Activated CD4-positive, alpha-beta memory T cell treated with anti-CD3 and anti-CD28 coated beads, Interleukin-2, amount 10 ng/mL, durations not matched to agents 7 days and 5 days (primary cell): ENCODE measurements at regions not wholly inside any gene's neighbourhood (a gene's known extent, or its start where the extent isn't known, plus 50 kb on each side); places are given as distances from the start of the nearest gene placed in this dataset.

ENCODE experiments used
- CTCF ChIA-PET: fragments of 350-600 bp; sonication (Branson Sonifier 250); formaldehyde crosslinking; loops from one replicate; lab custom pipeline; 2021; ENCODE audit warnings: antibody characterized with exemption, inconsistent platforms; lab: Charles Lee
- POLR2A ChIA-PET: fragments of 350-600 bp; sonication (Branson Sonifier 250); formaldehyde crosslinking; loops from one replicate; lab custom pipeline; 2021; ENCODE audit warnings: antibody characterized with exemption; lab: Charles Lee
- DNase-seq: peaks from one replicate; pipeline ENCODE4 v3.0.0-alpha.2; 2020
- H3K27ac Mint-ChIP-seq: one replicate; pipeline ENCODE4 v1.8.0; 2021; ENCODE audit warnings: mild to moderate bottlenecking, mixed read lengths
- H3K27me3 Mint-ChIP-seq: one replicate; pipeline ENCODE4 v1.8.0; 2021; ENCODE audit warnings: mixed read lengths
- H3K36me3 Mint-ChIP-seq: one replicate; pipeline ENCODE4 v1.8.0; 2021; ENCODE audit warnings: low read depth, mixed read lengths
- H3K4me1 Mint-ChIP-seq: one replicate; pipeline ENCODE4 v1.8.0; 2021; ENCODE audit warnings: mixed read lengths
- H3K4me3 Mint-ChIP-seq: one replicate; pipeline ENCODE4 v1.8.0; 2021; ENCODE audit warnings: mild to moderate bottlenecking, mixed read lengths
- H3K9me3 Mint-ChIP-seq: one replicate; pipeline ENCODE4 v1.8.0; 2021; ENCODE audit warnings: mixed read lengths

GRCh38 chr18:22848615-22849014 lies 84.5 kb upstream of the RBBP8 start:
- POLR2A ChIA-PET: no interaction called here
- H3K27me3 Mint-ChIP-seq: peaks cover 37% of the 10 kb centered on the region
- H3K9me3 Mint-ChIP-seq: no peaks in the 10 kb centered on the region
- CTCF ChIA-PET: interaction anchor here (1.2 kb wide), 1 partner anchor 135 kb away, joined by 4 read pairs; no protein-coding TSS in a partner anchor
- H3K4me1 Mint-ChIP-seq: peaks cover 2% of the 10 kb centered on the region
- no peak overlapping the region for H3K27ac Mint-ChIP-seq
- H3K4me3 Mint-ChIP-seq: no peak overlapping the region
- H3K36me3 Mint-ChIP-seq: no peaks in the 10 kb centered on the region
- DNase-seq: no peak

- no peak for DNase-seq
- Mint-ChIP-seq H3K4me3 (no peak overlapping the region), H3K4me1 (no peaks in the 10 kb centered on the region), H3K27me3 (peaks cover 54% of the 10 kb centered on the region), H3K36me3 (no peaks in the 10 kb centered on the region), H3K27ac (no peak overlapping the region), H3K9me3 (no peaks in the 10 kb centered on the region)
- ChIA-PET POLR2A (no interaction called here), CTCF (no interaction called here)
Observed at GRCh38 chr18:22856870-22857269, 76.3 kb upstream of the RBBP8 start.

GRCh38 chr18:22858121-22858520 lies 75.0 kb upstream of the RBBP8 start:
- Mint-ChIP-seq H3K36me3 (no peaks in the 10 kb centered on the region), H3K4me3 (no peak overlapping the region), H3K27me3 (peaks cover 48% of the 10 kb centered on the region), H3K4me1 (no peaks in the 10 kb centered on the region), H3K27ac (no peak overlapping the region), H3K9me3 (no peaks in the 10 kb centered on the region)
- DNase-seq: no peak
- POLR2A ChIA-PET: no interaction called here
- CTCF ChIA-PET: no interaction called here

GRCh38 chr18:22860807-22861206 lies 72.3 kb upstream of the RBBP8 start:
- Mint-ChIP-seq H3K27ac (no peak overlapping the region), H3K27me3 (peaks cover 57% of the 10 kb centered on the region), H3K4me3 (no peak overlapping the region), H3K9me3 (no peaks in the 10 kb centered on the region), H3K36me3 (no peaks in the 10 kb centered on the region), H3K4me1 (no peaks in the 10 kb centered on the region)
- CTCF ChIA-PET: no interaction called here
- POLR2A ChIA-PET: no interaction called here
- no peak for DNase-seq

GRCh38 chr18:22865354-22866116 lies 67.6 kb upstream of the RBBP8 start:
- CTCF ChIA-PET: no interaction called here
- POLR2A ChIA-PET: no interaction called here
- H3K27me3 Mint-ChIP-seq: peaks cover 45% of the 10 kb centered on the region
- H3K4me1 Mint-ChIP-seq: no peaks in the 10 kb centered on the region
- H3K27ac Mint-ChIP-seq: no peak overlapping the region
- no peaks in the 10 kb centered on the region for H3K36me3 Mint-ChIP-seq
- no peaks in the 10 kb centered on the region for H3K9me3 Mint-ChIP-seq
- no peak overlapping the region for H3K4me3 Mint-ChIP-seq
- no peak for DNase-seq

- CTCF ChIA-PET: interaction anchor here (0.6 kb wide), 1 partner anchor 1274 kb away, joined by 3 read pairs; no protein-coding TSS in a partner anchor
- no peak for DNase-seq
- POLR2A ChIA-PET: no interaction called here
- H3K4me3 Mint-ChIP-seq: no peak overlapping the region
- H3K9me3 Mint-ChIP-seq: no peaks in the 10 kb centered on the region
- H3K36me3 Mint-ChIP-seq: no peaks in the 10 kb centered on the region
- peaks cover 31% of the 10 kb centered on the region for H3K27me3 Mint-ChIP-seq
- no peak overlapping the region for H3K27ac Mint-ChIP-seq
- peaks cover 7% of the 10 kb centered on the region for H3K4me1 Mint-ChIP-seq
Observed at GRCh38 chr18:22868831-22869230, 64.3 kb upstream of the RBBP8 start.

DNA sequence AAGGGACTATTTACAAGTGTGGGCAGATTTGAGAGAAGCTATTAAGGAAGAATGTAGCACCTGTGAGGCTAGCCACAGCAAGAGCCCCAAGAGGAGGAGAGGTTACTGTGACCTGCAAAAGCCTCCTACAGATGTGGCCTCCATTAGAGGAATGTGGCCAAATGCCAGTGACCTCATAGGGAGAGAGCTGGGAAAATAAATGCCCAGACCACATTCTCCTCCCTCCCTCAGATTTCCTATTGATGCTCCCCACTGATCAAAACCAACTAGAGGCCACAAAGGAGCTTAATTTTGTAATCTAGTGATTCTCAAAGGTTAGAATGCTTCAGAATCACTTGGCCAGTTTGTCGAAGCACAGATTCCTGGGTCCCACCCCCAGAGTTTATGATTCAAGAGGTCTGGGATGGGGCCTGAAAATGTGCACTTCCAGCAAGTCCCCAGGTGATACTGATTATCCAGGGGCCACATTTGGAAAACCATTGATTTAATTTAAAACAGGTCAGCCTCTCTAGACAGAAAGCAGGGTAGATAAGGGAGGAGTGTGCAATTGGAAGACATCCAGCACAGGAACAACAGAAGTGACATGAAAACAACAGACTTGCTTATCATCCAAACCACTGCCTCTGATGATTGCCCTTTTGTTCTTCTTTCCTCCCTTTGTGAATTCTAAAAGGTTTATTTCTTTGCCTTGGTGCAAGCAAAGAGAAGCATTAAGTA lies 61.2 kb upstream of the RBBP8 start:
- Mint-ChIP-seq H3K9me3 (no peaks in the 10 kb centered on the region), H3K4me1 (peaks cover 7% of the 10 kb centered on the region), H3K4me3 (no peak overlapping the region), H3K27ac (no peak overlapping the region), H3K36me3 (no peaks in the 10 kb centered on the region), H3K27me3 (peaks cover 8% of the 10 kb centered on the region)
- POLR2A ChIA-PET: no interaction called here
- no peak for DNase-seq
- CTCF ChIA-PET: no interaction called here

DNA sequence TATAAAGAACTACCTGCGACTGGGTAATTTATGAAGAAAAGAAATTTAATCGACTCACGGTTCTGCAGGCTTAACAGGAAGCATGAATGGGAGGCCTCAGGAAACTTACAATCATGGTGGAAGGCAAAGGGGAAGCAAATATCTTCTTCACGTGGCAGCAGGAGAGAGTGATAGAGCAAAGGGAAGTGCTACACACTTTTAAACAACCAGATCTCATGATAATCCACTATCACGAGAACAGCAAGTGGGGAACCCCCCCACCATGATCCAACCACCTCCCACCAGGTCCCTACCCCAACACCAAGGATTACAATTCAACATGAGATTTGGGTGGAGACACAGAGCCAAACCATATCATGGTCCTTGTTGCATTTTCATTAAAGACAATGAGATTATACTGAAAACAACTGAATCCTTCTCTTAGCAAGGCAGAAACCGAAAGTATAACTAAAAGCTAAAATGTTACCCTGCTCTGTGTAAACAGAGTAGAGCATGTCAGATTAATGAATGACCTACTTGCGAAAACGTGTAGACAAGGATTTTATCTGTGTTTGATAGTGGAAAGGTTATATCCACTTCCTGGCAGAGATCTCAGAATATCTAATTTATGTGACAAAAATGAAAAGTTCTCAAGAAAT lies 60.1 kb upstream of the RBBP8 start:
- ChIA-PET POLR2A (no interaction called here), CTCF (no interaction called here)
- Mint-ChIP-seq H3K36me3 (no peaks in the 10 kb centered on the region), H3K4me1 (peaks cover 7% of the 10 kb centered on the region), H3K27ac (no peak overlapping the region), H3K4me3 (peak overlapping the region; percentile 3), H3K9me3 (no peaks in the 10 kb centered on the region), H3K27me3 (peaks cover 4% of the 10 kb centered on the region)
- DNase-seq: no peak

GRCh38 chr18:22879293-22879692 lies 53.8 kb upstream of the RBBP8 start:
- ChIA-PET CTCF (no interaction called here), POLR2A (no interaction called here)

GRCh38 chr18:22882084-22882483 lies 51.0 kb upstream of the RBBP8 start:
- Mint-ChIP-seq H3K36me3 (no peaks in the 10 kb centered on the region), H3K27me3 (peaks cover 19% of the 10 kb centered on the region), H3K9me3 (no peaks in the 10 kb centered on the region), H3K4me3 (no peak overlapping the region), H3K27ac (no peak overlapping the region), H3K4me1 (no peaks in the 10 kb centered on the region)
- ChIA-PET CTCF (interaction anchor here (0.6 kb wide), 1 partner anchor 1322 kb away, joined by 3 read pairs; no protein-coding TSS in a partner anchor), POLR2A (no interaction called here)
- no peak for DNase-seq

More at GRCh38 chr18:22879293-22879692, 53.8 kb upstream of the RBBP8 start:
- H3K9me3 Mint-ChIP-seq: no peaks in the 10 kb centered on the region
- no peak for DNase-seq
- H3K36me3 Mint-ChIP-seq: no peaks in the 10 kb centered on the region
- H3K4me1 Mint-ChIP-seq: no peaks in the 10 kb centered on the region
- peaks cover 13% of the 10 kb centered on the region for H3K27me3 Mint-ChIP-seq
- no peak overlapping the region for H3K27ac Mint-ChIP-seq
- no peak overlapping the region for H3K4me3 Mint-ChIP-seq

DNA sequence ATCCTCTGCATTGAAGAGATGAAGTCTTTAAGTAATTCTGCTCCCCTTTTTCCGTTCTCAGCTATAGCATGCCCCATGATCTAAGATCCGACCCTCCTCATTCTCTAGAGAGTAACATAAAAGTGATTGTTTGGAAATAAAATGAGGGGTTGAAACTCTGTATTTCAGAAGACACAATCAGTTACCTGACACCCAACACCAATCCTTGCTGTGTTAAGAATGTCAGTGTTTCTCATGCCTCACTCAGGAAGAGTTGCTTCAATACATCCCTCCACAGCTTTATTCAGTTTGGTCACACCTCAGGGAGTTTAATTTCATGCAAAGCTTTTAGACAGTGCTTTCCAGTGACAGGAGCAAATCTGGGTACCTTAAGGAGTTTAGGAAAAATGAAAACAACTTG lies 49.9 kb upstream of the RBBP8 start:
- H3K27ac Mint-ChIP-seq: no peak overlapping the region
- no peaks in the 10 kb centered on the region for H3K4me1 Mint-ChIP-seq
- ChIA-PET POLR2A (no interaction called here), CTCF (no interaction called here)
- no peak overlapping the region for H3K4me3 Mint-ChIP-seq
- peaks cover 19% of the 10 kb centered on the region for H3K27me3 Mint-ChIP-seq
- H3K9me3 Mint-ChIP-seq: no peaks in the 10 kb centered on the region
- H3K36me3 Mint-ChIP-seq: no peaks in the 10 kb centered on the region
- DNase-seq: no peak
